HepG2 (cell line): ENCODE measurements at regions not wholly inside any gene's neighbourhood (a gene's known extent, or its start where the extent isn't known, plus 50 kb on each side); places are given as distances from the start of the nearest gene placed in this dataset.

Experiments
- ATAC-seq: fragments of 200-7000 bp; cut with Tn5 transposase; 3 replicates; pipeline ENCODE4 v1.9.1; 2020; ENCODE audit warnings: mild to moderate bottlenecking, moderate library complexity
- BruUV-seq: library from RNA; stranded (reverse); fragments of 400-500 nt; replicated peaks from 2 replicates; lab custom pipeline; 2021; lab: Mats Ljungman, UMichigan
- CTCF ChIA-PET: fragments of 300-600 bp; formaldehyde crosslinking; extraction: SDS; loops from one replicate; lab custom pipeline; 2021; ENCODE audit warnings: low total read pairs, inconsistent platforms, low intra/inter-chr PET ratio; lab: Yijun Ruan, JAX
- POLR2A ChIA-PET: fragments of 350-600 bp; sonication (Branson Sonifier 250); formaldehyde crosslinking; loops from one replicate; lab custom pipeline; 2020; ENCODE audit warnings: antibody characterized with exemption, inconsistent platforms; lab: Yijun Ruan, JAX
- DNase-seq: peaks from one replicate; pipeline ENCODE4 v3.0.0-alpha.2; 2015; ENCODE audit warnings: low spot score
- FAIRE-seq: peaks from 3 replicates; lab custom pipeline; 2011; peaks lifted over from hg19 to GRCh38; lab: Jason Lieb, UNC
- H2AFZ ChIP-seq: one replicate; pipeline ENCODE4 v1.6.1; 2011; ENCODE audit warnings: low read length, inconsistent platforms
- H3K27ac ChIP-seq: fragments of 300-600 bp; 3 replicates; pipeline ENCODE4 v1.8.0; 2011; ENCODE audit warnings: mixed run types, mild to moderate bottlenecking, mixed read lengths, low read length, inconsistent platforms; ENCODE audit not compliant: insufficient read depth; ENCODE audit errors: extremely low read length
- H3K27me3 ChIP-seq, 2 experiments: fragments of 200-600 bp in 1 of 2; 2 replicates in 1 of 2; 3 replicates in 1 of 2; pipeline versions ENCODE4 v1.6.0 to v1.8.0; 2011; ENCODE audit warnings: low read length in 2 of 2, mild to moderate bottlenecking in 2 of 2, moderate library complexity in 2 of 2, inconsistent platforms in 1 of 2; ENCODE audit not compliant: insufficient read depth in 2 of 2, control insufficient read depth in 1 of 2
- H3K36me3 ChIP-seq, 2 experiments: fragments of 200-600 bp in 1 of 2; replicated peaks in 1 of 2; 2 replicates in 1 of 2; 3 replicates in 1 of 2; pipeline versions ENCODE4 v1.5.1 to v1.8.0; 2011; ENCODE audit warnings: low read length in 2 of 2, inconsistent platforms in 1 of 2; ENCODE audit not compliant: insufficient read depth in 2 of 2, control insufficient read depth in 1 of 2
- H3K4me1 ChIP-seq: 2 replicates; pipeline ENCODE4 v1.5.1; 2012; ENCODE audit warnings: low read length, inconsistent platforms; ENCODE audit not compliant: insufficient read depth
- H3K4me2 ChIP-seq: 2 replicates; pipeline ENCODE4 v1.6.0; 2011; ENCODE audit warnings: low read depth, low read length, inconsistent platforms
- H3K4me3 ChIP-seq, 3 experiments: fragments of 200-600 bp in 1 of 3; sonication (generic), shearing (Covaris generic) in 1 of 3; replicated peaks in 1 of 3; 2 replicates each; pipeline ENCODE4 v1.5.1; 2011 to 2016; ENCODE audit warnings: low read length in 3 of 3, inconsistent platforms in 2 of 3, low read depth in 2 of 3, mild to moderate bottlenecking in 2 of 3, control low read depth in 1 of 3, mixed read lengths in 1 of 3; ENCODE audit not compliant: insufficient read depth in 1 of 3
- H3K79me2 ChIP-seq: one replicate; pipeline ENCODE4 v1.6.1; 2011; ENCODE audit warnings: low read length, inconsistent platforms; ENCODE audit not compliant: insufficient read depth
- H3K9ac ChIP-seq: 2 replicates; pipeline ENCODE4 v1.6.0; 2011; ENCODE audit warnings: mild to moderate bottlenecking, low read depth, low read length, inconsistent platforms; ENCODE audit not compliant: insufficient read depth
- H3K9me3 ChIP-seq: 2 replicates; pipeline ENCODE4 v1.5.1; 2012; ENCODE audit warnings: mild to moderate bottlenecking, low read length
- H4K20me1 ChIP-seq: 2 replicates; pipeline ENCODE4 v1.6.0; 2011; ENCODE audit warnings: inconsistent platforms, mild to moderate bottlenecking, low read length, moderate library complexity; ENCODE audit not compliant: insufficient read depth
- AGO1 ChIP-seq: fragments of 200-400 bp; formaldehyde crosslinking; IDR thresholded peaks from 2 replicates; pipeline ENCODE4 v1.6.1; 2017; ENCODE audit warnings: mild to moderate bottlenecking, low read depth, low read length, moderate library complexity; ENCODE audit not compliant: poor library complexity, severe bottlenecking
- CTCF ChIP-seq: sonication (generic); formaldehyde crosslinking; IDR thresholded peaks from 2 replicates; pipeline ENCODE4 v1.5.0; 2020; ENCODE audit warnings: mild to moderate bottlenecking, missing genetic modification reagents, moderate library complexity
- DRAP1 ChIP-seq: IDR thresholded peaks from 2 replicates; pipeline ENCODE4 v1.6.1; 2016; ENCODE audit warnings: missing genetic modification reagents, missing compliant biosample characterization
- HDAC1 ChIP-seq: sonication (generic); formaldehyde crosslinking; IDR thresholded peaks from 2 replicates; pipeline ENCODE4 v1.5.1; 2020; ENCODE audit warnings: mild to moderate bottlenecking, missing genetic modification reagents
- HES4 ChIP-seq: sonication (generic); formaldehyde crosslinking; IDR thresholded peaks from 2 replicates; pipeline ENCODE4 v1.9.0; 2021; ENCODE audit warnings: mild to moderate bottlenecking, missing genetic modification reagents, borderline replicate concordance
- POLR2G ChIP-seq: fragments of 200-400 bp; formaldehyde crosslinking; IDR thresholded peaks from 2 replicates; pipeline ENCODE4 v1.6.1; 2018; ENCODE audit warnings: mild to moderate bottlenecking, low read depth, low read length, moderate library complexity
- SMARCC2 ChIP-seq: fragments of 450-650 bp; IDR thresholded peaks from 2 replicates; pipeline ENCODE4 v1.6.1; 2017; ENCODE audit warnings: antibody characterized with exemption, mild to moderate bottlenecking
- STAG1 ChIP-seq: sonication (generic); formaldehyde crosslinking; IDR thresholded peaks from 2 replicates; pipeline ENCODE4 v1.4.0; 2020; ENCODE audit warnings: missing genetic modification reagents
- ZNF44 ChIP-seq: sonication (generic); formaldehyde crosslinking; IDR thresholded peaks from 2 replicates; pipeline ENCODE4 v1.5.1; 2020; ENCODE audit warnings: mild to moderate bottlenecking, missing genetic modification reagents
- ZNF660 ChIP-seq: sonication (generic); formaldehyde crosslinking; IDR thresholded peaks from 2 replicates; pipeline ENCODE4 v1.5.1; 2020; ENCODE audit warnings: mild to moderate bottlenecking, low read depth, missing genetic modification reagents, borderline replicate concordance
- WGBS: methylation state at CpG from one replicate; pipeline ENCODE4 v1.1.6; 2017; ENCODE audit warnings: low lambda C conversion rate; 5-methylcytosine and 5-hydroxymethylcytosine counted together
- in situ Hi-C: cut with HindIII; loops from 2 replicates; pipeline ENCODE4 v1.10.0; 2017; ENCODE audit warnings: low pct_unique_long_range_greater_than_20kb; ENCODE audit not compliant: extremely low pct_ligation_motif_present
- intact Hi-C: fragments of 100-400 bp; cut with micrococcal nuclease; formaldehyde crosslinking; loops from one replicate; pipeline ENCODE4 v1.10.0; 2022; ENCODE audit not compliant: unreplicated experiment

GRCh38 chr2:191539068-191539467 lies 138.9 kb upstream of the NABP1 start:
- TF ChIP-seq AGO1 (no peak), STAG1 (peak; percentile 29; the same call in 1 of the 2 replicates), ZNF660 (CRISPR knock-in tag) (no peak), HES4 (no peak), CTCF (CRISPR knock-in tag) (peak; percentile 22; the same call in 1 of the 2 replicates)
- WGBS, result under 1% methylated on average over 2 of the region's 2 CpGs
- no TSS peak for BruUV-seq

GRCh38 chr2:191540681-191541080 lies 137.3 kb upstream of the NABP1 start:
- ChIA-PET CTCF (no interaction called here), POLR2A (no interaction called here)
- H3K4me1 ChIP-seq, result no peaks in the 10 kb centered on the region
- FAIRE-seq (no peak), ATAC-seq (no peak), DNase-seq (no peak)
- TF ChIP-seq DRAP1 (CRISPR knock-in tag), result no peak
- TF ChIP-seq SMARCC2, result no peak
- TF ChIP-seq ZNF44 (CRISPR knock-in tag), result no peak
- TF ChIP-seq HDAC1 (CRISPR knock-in tag), result no peak
- no peak for TF ChIP-seq POLR2G
- 0 out of 5 replicates have a peak, but pooled peaks cover 0 to 8% of the 10 kb centered on the region in 2 experiments for H3K27me3 ChIP-seq
- H3K79me2 ChIP-seq, result no peaks in the 10 kb centered on the region
- WGBS, result 44% methylated on average over 2 of the region's 2 CpGs
- H4K20me1 ChIP-seq, result no peaks in the 10 kb centered on the region
- H3K9me3 ChIP-seq, result no peaks in the 10 kb centered on the region
- in situ Hi-C loops, result no loop called here
- no peak overlapping the region for H3K4me3 ChIP-seq
- no TSS peak for BruUV-seq
- intact Hi-C loops, result no loop called here
- H3K9ac ChIP-seq, result no peak overlapping the region
- H2AFZ ChIP-seq, result no peak overlapping the region
- H3K4me2 ChIP-seq, result no peak overlapping the region
- H3K27ac ChIP-seq, result no peak overlapping the region
- no peaks in the 10 kb centered on the region for H3K36me3 ChIP-seq

More at GRCh38 chr2:191539068-191539467, 138.9 kb upstream of the NABP1 start:
- H3K9ac ChIP-seq, result no peak overlapping the region
- no peak overlapping the region for H3K4me2 ChIP-seq
- ATAC-seq (no peak), DNase-seq (no peak), FAIRE-seq (peak; percentile 44)
- ChIA-PET CTCF (no interaction called here), POLR2A (no interaction called here)
- H2AFZ ChIP-seq, result no peak overlapping the region
- no peak overlapping the region for H3K4me3 ChIP-seq
- H3K27ac ChIP-seq, result no peak overlapping the region
- H4K20me1 ChIP-seq, result no peaks in the 10 kb centered on the region
- intact Hi-C loops (no loop called here), in situ Hi-C loops (no loop called here)
- no peaks in the 10 kb centered on the region for H3K9me3 ChIP-seq
- 0 out of 5 replicates have a peak, but pooled peaks cover 0 to 7% of the 10 kb centered on the region in 2 experiments for H3K27me3 ChIP-seq
- H3K79me2 ChIP-seq, result no peaks in the 10 kb centered on the region
- no peaks in the 10 kb centered on the region for H3K4me1 ChIP-seq
- H3K36me3 ChIP-seq, result no peaks in the 10 kb centered on the region
